Uterus (tissue), 2 donors: ENCODE measurements at regions not wholly inside any gene's neighbourhood (a gene's known extent, or its start where the extent isn't known, plus 50 kb on each side); places are given as distances from the start of the nearest gene placed in this dataset.

Experiments
- POLR2A ChIP-seq, 2 donors: fragments of 450-650 bp; IDR thresholded peaks; one replicate each; pipeline ENCODE4 v1.6.1; 2016; ENCODE audit warnings: antibody characterized with exemption in 2 of 2, mild to moderate bottlenecking in 1 of 2, moderate library complexity in 1 of 2
- TF ChIP-seq, protein P1 (sequence below), 4 experiments: fragments of 200-600 bp in 2 of 4; fragments of 450-650 bp in 2 of 4; sonication (generic) in 2 of 4; IDR thresholded peaks; one replicate each; pipeline ENCODE4 v1.5.1; 2016 to 2019; ENCODE audit warnings: antibody characterized with exemption in 4 of 4, mild to moderate bottlenecking in 2 of 4, moderate library complexity in 1 of 4

DNA sequence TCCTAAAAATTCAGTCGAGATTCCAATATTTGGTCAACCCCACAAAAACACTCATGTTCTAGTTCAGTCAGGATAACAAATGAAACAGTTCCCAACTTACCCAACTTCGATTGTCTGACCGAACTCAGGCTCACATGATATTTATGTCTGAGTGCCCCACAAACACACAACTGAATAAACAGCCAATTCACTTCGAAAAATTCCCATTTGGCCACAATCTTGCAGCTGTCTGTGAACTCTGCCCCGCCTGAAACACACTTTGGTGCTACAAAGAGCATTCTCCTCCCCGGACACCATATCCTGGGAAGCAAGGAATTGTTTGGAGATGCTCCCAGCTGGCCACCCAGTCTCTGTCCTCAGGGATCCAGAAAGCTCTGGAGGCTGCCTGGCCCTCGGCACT lies 52.9 kb upstream of the SIM2 start:
- TF ChIP-seq, protein P1, sequence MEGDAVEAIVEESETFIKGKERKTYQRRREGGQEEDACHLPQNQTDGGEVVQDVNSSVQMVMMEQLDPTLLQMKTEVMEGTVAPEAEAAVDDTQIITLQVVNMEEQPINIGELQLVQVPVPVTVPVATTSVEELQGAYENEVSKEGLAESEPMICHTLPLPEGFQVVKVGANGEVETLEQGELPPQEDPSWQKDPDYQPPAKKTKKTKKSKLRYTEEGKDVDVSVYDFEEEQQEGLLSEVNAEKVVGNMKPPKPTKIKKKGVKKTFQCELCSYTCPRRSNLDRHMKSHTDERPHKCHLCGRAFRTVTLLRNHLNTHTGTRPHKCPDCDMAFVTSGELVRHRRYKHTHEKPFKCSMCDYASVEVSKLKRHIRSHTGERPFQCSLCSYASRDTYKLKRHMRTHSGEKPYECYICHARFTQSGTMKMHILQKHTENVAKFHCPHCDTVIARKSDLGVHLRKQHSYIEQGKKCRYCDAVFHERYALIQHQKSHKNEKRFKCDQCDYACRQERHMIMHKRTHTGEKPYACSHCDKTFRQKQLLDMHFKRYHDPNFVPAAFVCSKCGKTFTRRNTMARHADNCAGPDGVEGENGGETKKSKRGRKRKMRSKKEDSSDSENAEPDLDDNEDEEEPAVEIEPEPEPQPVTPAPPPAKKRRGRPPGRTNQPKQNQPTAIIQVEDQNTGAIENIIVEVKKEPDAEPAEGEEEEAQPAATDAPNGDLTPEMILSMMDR (IDR thresholded peaks at IDR 0.05), result no peak
- no peak for TF ChIP-seq POLR2A (IDR thresholded peaks at IDR 0.05)
